Endodermal cell (in vitro differentiated cells): ENCODE measurements at regions not wholly inside any gene's neighbourhood (a gene's known extent, or its start where the extent isn't known, plus 50 kb on each side); places are given as distances from the start of the nearest gene placed in this dataset.

Source experiments
- DNase-seq: peaks from one replicate; pipeline ENCODE4 v3.0.0-alpha.2; 2017
- H3K27ac ChIP-seq: 2 replicates; pipeline ENCODE4 v1.5.1; 2013; ENCODE audit warnings: mild to moderate bottlenecking, low read depth, low read length, moderate library complexity
- H3K27me3 ChIP-seq: 2 replicates; pipeline ENCODE4 v1.6.1; 2013; ENCODE audit warnings: mild to moderate bottlenecking, low read length, moderate library complexity; ENCODE audit not compliant: insufficient read depth, control insufficient read depth, poor library complexity, severe bottlenecking
- H3K36me3 ChIP-seq: 2 replicates; pipeline ENCODE4 v1.7.0; 2013; ENCODE audit warnings: mild to moderate bottlenecking, low read length, moderate library complexity; ENCODE audit not compliant: control insufficient read depth, insufficient read depth
- H3K4me1 ChIP-seq: one replicate; pipeline ENCODE4 v1.7.0; 2013; ENCODE audit warnings: low read length; ENCODE audit not compliant: control insufficient read depth, insufficient read depth
- H3K4me3 ChIP-seq: 2 replicates; pipeline ENCODE4 v1.5.1; 2013; ENCODE audit warnings: mild to moderate bottlenecking, low read length, moderate library complexity
- H3K9ac ChIP-seq: 2 replicates; pipeline ENCODE4 v1.6.1; 2013; ENCODE audit warnings: mild to moderate bottlenecking, low read length, moderate library complexity; ENCODE audit not compliant: poor library complexity, severe bottlenecking; ENCODE audit errors: extremely low read depth
- H3K9me3 ChIP-seq: 2 replicates; pipeline ENCODE4 v1.6.1; 2013; ENCODE audit warnings: mild to moderate bottlenecking, low read length, moderate library complexity; ENCODE audit not compliant: control insufficient read depth
- H3K27ac Mint-ChIP-seq: 2 replicates; pipeline ENCODE4 v1.8.0; 2020; ENCODE audit warnings: mixed read lengths
- H3K27me3 Mint-ChIP-seq: 2 replicates; pipeline ENCODE4 v1.8.0; 2021; ENCODE audit warnings: mild to moderate bottlenecking, mixed read lengths; ENCODE audit not compliant: insufficient read depth
- H3K36me3 Mint-ChIP-seq: 2 replicates; pipeline ENCODE4 v1.8.0; 2020; ENCODE audit warnings: low read depth, mixed read lengths
- H3K4me1 Mint-ChIP-seq: 2 replicates; pipeline ENCODE4 v1.8.0; 2020; ENCODE audit warnings: mixed read lengths
- H3K4me3 Mint-ChIP-seq: 2 replicates; pipeline ENCODE4 v1.8.0; 2020; ENCODE audit warnings: mild to moderate bottlenecking, moderate library complexity, mixed read lengths
- H3K9me3 Mint-ChIP-seq: 2 replicates; pipeline ENCODE4 v1.8.0; 2020; ENCODE audit warnings: mild to moderate bottlenecking, mixed read lengths
- CTCF ChIP-seq: fragments of 200-600 bp; sonication (generic); conservative IDR thresholded peaks from 2 replicates; pipeline ENCODE4 v1.5.0; 2021; ENCODE audit warnings: antibody characterized with exemption, mild to moderate bottlenecking
- WGBS, 2 experiments: methylation state at CpG; one replicate each; pipeline versions ENCODE4 v1.1.5 to v1.1.7; 2013; ENCODE audit warnings: missing lambda C conversion rate in 2 of 2, mixed read lengths in 1 of 2; ENCODE audit not compliant: insufficient coverage in 1 of 2, insufficient read length in 1 of 2; 5-methylcytosine and 5-hydroxymethylcytosine counted together

GRCh38 chr7:121752706-121753105, 120.3 kb upstream of the PTPRZ1 start:
- Histone ChIP-seq H3K27me3 (no peaks in the 10 kb centered on the region), H3K27ac (no peak overlapping the region), H3K9ac (no peak overlapping the region), H3K4me1 (peaks cover 4% of the 10 kb centered on the region), H3K36me3 (no peaks in the 10 kb centered on the region), H3K9me3 (no peaks in the 10 kb centered on the region), H3K4me3 (no peak overlapping the region)
- Mint-ChIP-seq H3K27me3 (peaks cover 3% of the 10 kb centered on the region), H3K27ac (no peak overlapping the region), H3K9me3 (no peaks in the 10 kb centered on the region), H3K36me3 (no peaks in the 10 kb centered on the region), H3K4me1 (peaks cover 27% of the 10 kb centered on the region), H3K4me3 (no peak overlapping the region)
- TF ChIP-seq CTCF: peak; percentile 73
- peak; percentile 55 for DNase-seq
- WGBS, 2 experiments: 33 to 67% methylated on average over 1 to 4 of the region's 4 CpGs

GRCh38 chr7:121748546-121748945, 124.4 kb upstream of the PTPRZ1 start:
- Histone ChIP-seq H3K9ac (no peak overlapping the region), H3K27ac (no peak overlapping the region), H3K4me3 (no peak overlapping the region), H3K4me1 (peaks cover 4% of the 10 kb centered on the region), H3K27me3 (no peaks in the 10 kb centered on the region), H3K9me3 (no peaks in the 10 kb centered on the region), H3K36me3 (no peaks in the 10 kb centered on the region)
- TF ChIP-seq CTCF: no peak
- Mint-ChIP-seq H3K4me3 (no peak overlapping the region), H3K27me3 (peaks cover 3% of the 10 kb centered on the region), H3K36me3 (no peaks in the 10 kb centered on the region), H3K9me3 (no peaks in the 10 kb centered on the region), H3K4me1 (peaks cover 24% of the 10 kb centered on the region), H3K27ac (no peak overlapping the region)
- 0 to 19% methylated on average over 1 of the region's 1 CpG for WGBS, 2 experiments
- DNase-seq: no peak

- no peaks in the 10 kb centered on the region for H3K9me3 ChIP-seq
Observed at GRCh38 chr7:121745856-121746255, 127.1 kb upstream of the PTPRZ1 start.

More at GRCh38 chr7:121745856-121746255, 127.1 kb upstream of the PTPRZ1 start:
- no peak for TF ChIP-seq CTCF
- H3K4me3 Mint-ChIP-seq: no peak overlapping the region
- H3K27ac Mint-ChIP-seq: no peak overlapping the region
- H3K36me3 Mint-ChIP-seq: no peaks in the 10 kb centered on the region
- no peaks in the 10 kb centered on the region for H3K9me3 Mint-ChIP-seq
- no peaks in the 10 kb centered on the region for H3K36me3 ChIP-seq
- WGBS, 2 experiments: 100% methylated on average over 1 of the region's 1 CpG
- peaks cover 21% of the 10 kb centered on the region for H3K4me1 Mint-ChIP-seq
- H3K4me1 ChIP-seq: peaks cover 4% of the 10 kb centered on the region
- H3K27ac ChIP-seq: no peak overlapping the region
- H3K9ac ChIP-seq: no peak overlapping the region
- H3K27me3 ChIP-seq: no peaks in the 10 kb centered on the region
- no peak overlapping the region for H3K4me3 ChIP-seq
- no peak for DNase-seq
- H3K27me3 Mint-ChIP-seq: no peaks in the 10 kb centered on the region
